Esophagus squamous epithelium (tissue), 5 donors: ENCODE measurements at regions not wholly inside any gene's neighbourhood (a gene's known extent, or its start where the extent isn't known, plus 50 kb on each side); places are given as distances from the start of the nearest gene placed in this dataset.

Experiments used
- DNase-seq: peaks from one replicate; lab custom pipeline; 2025; lab: John Stamatoyannopoulos, UW
- H3K27ac ChIP-seq, 4 donors: fragments of 200-600 bp; sonication (generic); one replicate each; pipeline ENCODE4 v1.5.1; 2016 to 2019; ENCODE audit warnings: mild to moderate bottlenecking in 1 of 4
- H3K27me3 ChIP-seq, 4 donors: fragments of 200-600 bp; sonication (generic); 1 replicate in 3 of 4; 2 replicates in 1 of 4; pipeline versions ENCODE4 v1.5.1 to v1.6.0; 2017 to 2021; ENCODE audit warnings: antibody characterized with exemption in 1 of 4
- H3K36me3 ChIP-seq, 3 donors: fragments of 200-600 bp; sonication (generic); one replicate each; pipeline ENCODE4 v1.5.1; 2016 to 2019
- H3K4me1 ChIP-seq, 3 donors: fragments of 200-600 bp; sonication (generic); one replicate each; pipeline ENCODE4 v1.5.1; 2017 to 2019
- H3K4me3 ChIP-seq, 4 donors: fragments of 200-600 bp; sonication (generic); 1 replicate in 3 of 4; 2 replicates in 1 of 4; pipeline ENCODE4 v1.5.1; 2016 to 2019; ENCODE audit warnings: mild to moderate bottlenecking in 2 of 4, moderate library complexity in 1 of 4
- H3K9me3 ChIP-seq, 3 donors: fragments of 200-600 bp; sonication (generic); one replicate each; pipeline ENCODE4 v1.5.1; 2016 to 2019
- CTCF ChIP-seq, 6 experiments: fragments of 450-650 bp in 4 of 6; fragments of 200-600 bp in 2 of 6; sonication (generic) in 2 of 6; IDR thresholded peaks; one replicate each; pipeline ENCODE4 v1.5.1; 2016 to 2019; ENCODE audit warnings: antibody characterized with exemption in 6 of 6, mild to moderate bottlenecking in 4 of 6, moderate library complexity in 4 of 6
- POLR2A ChIP-seq, 4 donors: fragments of 450-650 bp; IDR thresholded peaks; one replicate each; pipeline ENCODE4 v1.6.1; 2017; ENCODE audit warnings: antibody characterized with exemption in 4 of 4, mild to moderate bottlenecking in 4 of 4, moderate library complexity in 3 of 4
- WGBS, 2 donors: methylation state at CpG; one replicate each; pipeline ENCODE4 v1.1.5; 2018; 5-methylcytosine and 5-hydroxymethylcytosine counted together
- intact Hi-C: fragments of 100-400 bp; cut with DNase I; formaldehyde crosslinking; loops from one replicate; pipeline ENCODE4 v1.15.0; 2022
- donor health status: DM: yes; HTN: yes; CAD: no.

- intact Hi-C loops = no loop called here
- H3K27me3 ChIP-seq = peaks cover 0 to 46% (median 2%) of the 10 kb centered on the region in 4 donors
- peaks cover 0 to 7% (median 0%) of the 10 kb centered on the region in 3 donors for H3K9me3 ChIP-seq
- no peak for DNase-seq
- no peak overlapping the region for H3K27ac ChIP-seq
- no peaks in the 10 kb centered on the region for H3K36me3 ChIP-seq
- 12 to 26% methylated on average over 4 of the region's 7 CpGs for WGBS, 2 donors
- no peak for TF ChIP-seq POLR2A (IDR thresholded peaks at IDR 0.05)
- TF ChIP-seq CTCF (IDR thresholded peaks at IDR 0.05) = no peak
- no peak overlapping the region for H3K4me3 ChIP-seq
- H3K4me1 ChIP-seq = peaks cover 0 to 5% (median 0%) of the 10 kb centered on the region in 3 donors
These were observed 77.2 kb upstream of the NEK6 start for GRCh38 chr9:124180557-124180956.

- H3K27me3 ChIP-seq = peaks cover 0 to 66% (median 2%) of the 10 kb centered on the region in 4 donors
- DNase-seq = no peak
- TF ChIP-seq POLR2A (IDR thresholded peaks at IDR 0.05) = no peak
- intact Hi-C loops = no loop called here
- no peak overlapping the region for H3K27ac ChIP-seq
- H3K36me3 ChIP-seq = no peaks in the 10 kb centered on the region
- 62 to 64% methylated on average over 5 of the region's 5 CpGs for WGBS, 2 donors
- peaks cover 0 to 5% (median 0%) of the 10 kb centered on the region in 3 donors for H3K4me1 ChIP-seq
- no peak overlapping the region for H3K4me3 ChIP-seq
- H3K9me3 ChIP-seq = peaks cover 0 to 7% (median 0%) of the 10 kb centered on the region in 3 donors
These were observed 75.0 kb upstream of the NEK6 start for GRCh38 chr9:124182741-124183140.

GRCh38 chr9:124183772-124184171 lies 74.0 kb upstream of the NEK6 start:
- peaks cover 0 to 72% (median 2%) of the 10 kb centered on the region in 4 donors for H3K27me3 ChIP-seq
- no peaks in the 10 kb centered on the region for H3K36me3 ChIP-seq
- H3K27ac ChIP-seq = no peak overlapping the region
- H3K9me3 ChIP-seq = peaks cover 0 to 7% (median 0%) of the 10 kb centered on the region in 3 donors
- peaks cover 0 to 5% (median 0%) of the 10 kb centered on the region in 3 donors for H3K4me1 ChIP-seq
- H3K4me3 ChIP-seq = no peak overlapping the region
- TF ChIP-seq POLR2A (IDR thresholded peaks at IDR 0.05) (no peak), CTCF (IDR thresholded peaks at IDR 0.05) (no peak)
- 74 to 83% methylated on average over 1 to 3 of the region's 3 CpGs for whole genome bisulfite sequencing, 2 donors
- no peak for DNase-seq
- intact Hi-C loops = no loop called here

GRCh38 chr9:124185413-124185812 lies 72.3 kb upstream of the NEK6 start:
- H3K4me1 ChIP-seq = peaks cover 0 to 5% (median 0%) of the 10 kb centered on the region in 3 donors
- TF ChIP-seq POLR2A (IDR thresholded peaks at IDR 0.05) = no peak
- TF ChIP-seq CTCF (IDR thresholded peaks at IDR 0.05) = no peak
- peaks cover 0 to 7% (median 0%) of the 10 kb centered on the region in 3 donors for H3K9me3 ChIP-seq
- H3K36me3 ChIP-seq = no peaks in the 10 kb centered on the region
- no peak overlapping the region for H3K4me3 ChIP-seq
- intact Hi-C loops = no loop called here
- no peak overlapping the region for H3K27ac ChIP-seq
- 80 to 100% methylated on average over 1 to 5 of the region's 5 CpGs for WGBS, 2 donors
- DNase-seq = no peak
- H3K27me3 ChIP-seq = peaks cover 0 to 69% (median 2%) of the 10 kb centered on the region in 4 donors

- H3K4me3 ChIP-seq = no peak overlapping the region
- peaks cover 0 to 7% (median 0%) of the 10 kb centered on the region in 3 donors for H3K9me3 ChIP-seq
- H3K4me1 ChIP-seq = no peaks in the 10 kb centered on the region
- H3K27me3 ChIP-seq = peaks cover 0 to 50% (median 0%) of the 10 kb centered on the region in 4 donors
- 55 to 57% methylated on average over 3 of the region's 3 CpGs for WGBS, 2 donors
- no peak for DNase-seq
- no peak overlapping the region for H3K27ac ChIP-seq
- intact Hi-C loops = no loop called here
- no peaks in the 10 kb centered on the region for H3K36me3 ChIP-seq
- TF ChIP-seq POLR2A (IDR thresholded peaks at IDR 0.05) (no peak), CTCF (IDR thresholded peaks at IDR 0.05) (no peak)
These were observed 70.4 kb upstream of the NEK6 start for GRCh38 chr9:124187311-124187710.
